ENCODE measurements at regions not wholly inside any gene's neighbourhood (a gene's known extent, or its start where the extent isn't known, plus 50 kb on each side); places are given as distances from the start of the nearest gene placed in this dataset.

DNA sequence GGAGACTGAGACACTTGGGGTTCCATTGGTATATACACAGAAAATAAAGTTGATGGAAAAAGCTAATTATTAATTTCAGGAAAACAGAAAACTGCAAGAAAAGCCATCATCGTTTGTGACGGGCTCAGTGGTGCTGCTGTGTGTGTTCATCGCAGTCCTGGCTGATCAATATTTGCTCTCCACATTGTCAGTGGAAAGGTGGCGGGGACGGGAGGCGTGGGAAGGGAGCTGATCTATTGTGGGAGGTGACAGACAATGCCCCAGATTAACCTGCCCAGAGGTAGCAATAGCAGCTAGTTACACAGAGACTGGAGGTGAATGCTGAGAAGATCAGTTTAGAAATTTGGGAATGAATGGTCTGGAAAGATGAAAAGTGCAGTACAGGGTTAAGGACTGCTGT is 50.0 kb upstream of the CTDP1 start:
- TF ChIP-seq, protein P1, sequence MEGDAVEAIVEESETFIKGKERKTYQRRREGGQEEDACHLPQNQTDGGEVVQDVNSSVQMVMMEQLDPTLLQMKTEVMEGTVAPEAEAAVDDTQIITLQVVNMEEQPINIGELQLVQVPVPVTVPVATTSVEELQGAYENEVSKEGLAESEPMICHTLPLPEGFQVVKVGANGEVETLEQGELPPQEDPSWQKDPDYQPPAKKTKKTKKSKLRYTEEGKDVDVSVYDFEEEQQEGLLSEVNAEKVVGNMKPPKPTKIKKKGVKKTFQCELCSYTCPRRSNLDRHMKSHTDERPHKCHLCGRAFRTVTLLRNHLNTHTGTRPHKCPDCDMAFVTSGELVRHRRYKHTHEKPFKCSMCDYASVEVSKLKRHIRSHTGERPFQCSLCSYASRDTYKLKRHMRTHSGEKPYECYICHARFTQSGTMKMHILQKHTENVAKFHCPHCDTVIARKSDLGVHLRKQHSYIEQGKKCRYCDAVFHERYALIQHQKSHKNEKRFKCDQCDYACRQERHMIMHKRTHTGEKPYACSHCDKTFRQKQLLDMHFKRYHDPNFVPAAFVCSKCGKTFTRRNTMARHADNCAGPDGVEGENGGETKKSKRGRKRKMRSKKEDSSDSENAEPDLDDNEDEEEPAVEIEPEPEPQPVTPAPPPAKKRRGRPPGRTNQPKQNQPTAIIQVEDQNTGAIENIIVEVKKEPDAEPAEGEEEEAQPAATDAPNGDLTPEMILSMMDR (IDR thresholded peaks at IDR 0.05): no peak
- DNase-seq (ENCODE audit: low spot score): peak; percentile 19

More for the DNA sequence above, 50.0 kb upstream of the CTDP1 start:
- no peak overlapping the region for H3K27ac ChIP-seq
- no peak overlapping the region for H3K4me3 ChIP-seq
